GM12873 (cell line): ENCODE measurements at regions not wholly inside any gene's neighbourhood (a gene's known extent, or its start where the extent isn't known, plus 50 kb on each side); places are given as distances from the start of the nearest gene placed in this dataset.

Experiments
- TF ChIP-seq, protein P1 (sequence below): IDR thresholded peaks from 2 replicates; pipeline ENCODE4 v1.5.1; 2012; ENCODE audit warnings: low read depth, mild to moderate bottlenecking, moderate library complexity, low read length, control low read depth; ENCODE audit not compliant: insufficient read depth; ENCODE audit errors: missing control alignments

DNA sequence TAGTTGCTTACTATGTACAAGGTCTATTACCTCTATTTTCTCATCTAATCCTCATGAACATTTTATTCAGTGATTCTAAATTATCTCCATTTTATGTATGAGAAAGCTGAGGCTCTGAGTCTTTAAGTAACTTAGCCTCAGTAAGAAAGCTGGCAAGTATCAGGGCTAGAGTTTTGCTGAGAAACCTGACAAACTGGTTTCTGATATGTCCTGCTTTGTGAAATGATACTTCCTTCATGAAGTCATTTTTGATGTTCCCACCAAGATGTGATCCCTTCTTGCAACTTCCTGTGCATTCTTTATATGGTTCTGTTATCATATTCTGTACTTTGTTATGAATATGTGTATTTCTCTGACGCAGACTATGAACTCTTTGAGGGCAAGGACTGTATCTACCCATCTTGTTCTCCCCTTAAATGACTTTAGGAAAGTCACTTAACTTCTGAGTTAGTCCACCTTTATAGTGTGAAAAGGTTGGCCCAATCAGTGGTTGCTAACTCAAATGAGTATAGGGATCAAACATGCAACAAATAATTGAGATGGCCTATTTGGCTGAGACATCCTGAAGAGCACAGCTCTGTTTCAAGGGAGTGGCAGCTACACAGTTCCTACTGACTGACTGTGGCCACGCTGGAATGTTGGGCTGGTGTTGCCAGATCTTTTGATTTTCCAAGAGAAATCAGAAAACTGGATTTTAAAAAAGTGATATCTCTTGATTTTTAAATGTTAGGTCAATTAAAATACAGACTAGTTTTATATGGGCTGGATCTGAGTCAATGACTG is 127.9 kb upstream of the AMOT start:
- TF ChIP-seq, protein P1, sequence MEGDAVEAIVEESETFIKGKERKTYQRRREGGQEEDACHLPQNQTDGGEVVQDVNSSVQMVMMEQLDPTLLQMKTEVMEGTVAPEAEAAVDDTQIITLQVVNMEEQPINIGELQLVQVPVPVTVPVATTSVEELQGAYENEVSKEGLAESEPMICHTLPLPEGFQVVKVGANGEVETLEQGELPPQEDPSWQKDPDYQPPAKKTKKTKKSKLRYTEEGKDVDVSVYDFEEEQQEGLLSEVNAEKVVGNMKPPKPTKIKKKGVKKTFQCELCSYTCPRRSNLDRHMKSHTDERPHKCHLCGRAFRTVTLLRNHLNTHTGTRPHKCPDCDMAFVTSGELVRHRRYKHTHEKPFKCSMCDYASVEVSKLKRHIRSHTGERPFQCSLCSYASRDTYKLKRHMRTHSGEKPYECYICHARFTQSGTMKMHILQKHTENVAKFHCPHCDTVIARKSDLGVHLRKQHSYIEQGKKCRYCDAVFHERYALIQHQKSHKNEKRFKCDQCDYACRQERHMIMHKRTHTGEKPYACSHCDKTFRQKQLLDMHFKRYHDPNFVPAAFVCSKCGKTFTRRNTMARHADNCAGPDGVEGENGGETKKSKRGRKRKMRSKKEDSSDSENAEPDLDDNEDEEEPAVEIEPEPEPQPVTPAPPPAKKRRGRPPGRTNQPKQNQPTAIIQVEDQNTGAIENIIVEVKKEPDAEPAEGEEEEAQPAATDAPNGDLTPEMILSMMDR, result no peak

DNA sequence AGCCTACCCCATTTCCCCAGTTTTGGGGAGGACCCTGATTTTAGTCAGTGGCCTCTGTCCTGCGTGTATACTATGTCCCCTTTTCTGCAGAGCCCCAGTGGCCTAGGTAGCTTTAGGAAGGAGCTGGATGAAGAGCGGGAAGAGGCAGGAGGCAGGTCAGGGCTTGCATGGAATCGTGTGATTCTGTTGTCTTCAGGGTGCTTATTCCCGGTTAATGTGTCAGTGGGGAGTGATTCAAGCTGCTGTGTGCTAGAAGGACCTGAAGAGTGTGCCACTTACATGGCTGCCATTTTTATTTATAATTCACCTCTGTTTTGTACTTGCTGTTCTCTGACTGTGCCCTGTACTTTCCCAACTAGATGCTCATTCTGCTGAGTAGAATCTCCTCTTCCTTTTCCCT is 127.3 kb upstream of the AMOT start:
- TF ChIP-seq, protein P1, result no peak

DNA sequence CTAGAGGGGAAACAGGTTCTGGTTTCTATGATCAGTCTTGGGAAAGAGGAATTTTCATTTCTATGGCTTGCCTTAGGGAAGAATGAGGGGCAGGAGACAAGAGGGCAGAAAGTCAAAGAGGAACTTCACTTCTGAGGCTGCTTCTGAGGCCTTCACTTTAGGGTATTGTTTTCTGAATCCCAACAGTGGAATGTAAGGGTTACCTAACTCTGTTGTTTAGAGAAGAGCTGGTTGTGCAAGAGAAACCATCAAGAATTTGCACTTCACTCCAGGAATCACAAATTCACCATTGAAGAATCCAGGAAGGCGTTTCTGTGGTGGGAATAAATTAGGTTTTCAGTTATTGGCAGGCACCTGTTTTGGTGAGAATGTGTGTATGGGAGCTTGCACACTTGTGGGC is 126.7 kb upstream of the AMOT start:
- TF ChIP-seq, protein P1, result no peak

GRCh38 chrX:112961981-112962380 is 121.3 kb upstream of the AMOT start:
- TF ChIP-seq, protein P1, result no peak

- TF ChIP-seq, protein P1, result no peak
These were observed 107.5 kb upstream of the AMOT start for GRCh38 chrX:112947981-112948615.

DNA sequence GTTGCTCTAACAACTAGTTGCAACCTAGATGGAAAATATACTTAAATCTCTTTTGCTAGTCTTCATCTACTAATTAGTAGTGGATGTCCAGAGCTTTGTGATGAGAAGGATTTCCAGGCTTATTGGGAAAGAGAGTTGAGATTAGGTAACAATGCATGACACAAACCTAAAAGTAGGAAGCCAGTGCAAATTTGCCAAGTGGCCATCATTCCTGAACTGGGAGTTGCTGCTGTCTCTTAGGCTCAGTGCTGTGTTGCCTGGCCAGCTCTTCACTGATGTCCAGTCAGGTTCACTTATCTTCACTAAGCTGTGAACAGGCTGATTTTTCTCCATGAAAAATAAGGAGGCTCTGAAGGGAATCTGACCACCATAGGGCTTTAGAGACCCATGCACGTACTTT is 105.6 kb upstream of the AMOT start:
- TF ChIP-seq, protein P1, result no peak

DNA sequence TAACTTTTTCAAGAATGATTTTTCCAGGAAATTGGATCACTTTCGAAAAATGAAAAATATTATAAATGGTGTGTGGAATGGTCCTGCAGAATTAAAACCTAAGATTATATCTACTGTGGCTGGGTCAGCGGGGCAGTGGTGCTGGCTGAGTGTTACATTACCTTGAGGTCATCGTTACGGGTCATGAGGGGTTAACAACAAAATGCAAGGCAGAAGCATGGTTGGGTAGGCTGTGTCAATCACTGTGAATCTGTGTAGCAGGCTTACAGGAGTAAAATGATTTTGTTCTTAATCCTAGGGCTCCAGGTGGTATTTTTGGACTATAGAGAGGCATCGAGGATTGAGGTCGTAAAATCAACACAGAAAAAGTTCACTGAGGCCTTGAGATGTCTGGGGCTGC is 105.2 kb upstream of the AMOT start:
- TF ChIP-seq, protein P1, result no peak
